Upper lobe of right lung (tissue), 1 donor: ENCODE measurements at regions not wholly inside any gene's neighbourhood (a gene's known extent, or its start where the extent isn't known, plus 50 kb on each side); places are given as distances from the start of the nearest gene placed in this dataset.

ENCODE experiments used
- ATAC-seq: fragments of 200-7000 bp; cut with Tn5 transposase; one replicate; pipeline ENCODE4 v1.9.1; 2020; ENCODE audit warnings: mild to moderate bottlenecking, moderate library complexity
- DNase-seq: peaks from one replicate; pipeline ENCODE4 v3.0.0-alpha.2; 2020
- H3K27ac ChIP-seq: fragments of 200-600 bp; one replicate; pipeline ENCODE4 v1.8.0; 2022
- H3K27me3 ChIP-seq: fragments of 200-600 bp; one replicate; pipeline ENCODE4 v1.8.0; 2022; ENCODE audit warnings: mild to moderate bottlenecking
- H3K36me3 ChIP-seq: fragments of 200-600 bp; one replicate; pipeline ENCODE4 v1.8.0; 2022
- H3K4me1 ChIP-seq: fragments of 200-600 bp; one replicate; pipeline ENCODE4 v1.8.0; 2022
- H3K4me3 ChIP-seq: fragments of 200-600 bp; one replicate; pipeline ENCODE4 v1.8.0; 2022; ENCODE audit warnings: mild to moderate bottlenecking
- H3K9me3 ChIP-seq: fragments of 200-600 bp; one replicate; pipeline ENCODE4 v1.8.0; 2022
- CTCF ChIP-seq: fragments of 200-600 bp; IDR thresholded peaks from one replicate; pipeline ENCODE4 v1.8.0; 2022; ENCODE audit warnings: antibody characterized with exemption
- intact Hi-C: fragments of 100-400 bp; cut with DNase I; formaldehyde crosslinking; loops from one replicate; pipeline ENCODE4 v1.11.0; 2022
- donor health status: DM: no; HTN: yes; CAD: no; lungs with severe emphysema.

- TF ChIP-seq CTCF: no peak
- no peaks in the 10 kb centered on the region for H3K36me3 ChIP-seq
- no peak overlapping the region for H3K27ac ChIP-seq
- H3K4me3 ChIP-seq: no peak overlapping the region
- ATAC-seq (peak; percentile 55), DNase-seq (no peak)
- H3K9me3 ChIP-seq: no peaks in the 10 kb centered on the region
- no peaks in the 10 kb centered on the region for H3K4me1 ChIP-seq
- no peaks in the 10 kb centered on the region for H3K27me3 ChIP-seq
- intact Hi-C loops: no loop called here
These were observed 211.2 kb downstream of the COX18 start for GRCh38 chr4:72858328-72858727.

- TF ChIP-seq CTCF: no peak
- H3K27ac ChIP-seq: no peak overlapping the region
- no peaks in the 10 kb centered on the region for H3K27me3 ChIP-seq
- ATAC-seq: no peak
- no peak for DNase-seq
- H3K4me1 ChIP-seq: no peaks in the 10 kb centered on the region
- no peaks in the 10 kb centered on the region for H3K9me3 ChIP-seq
- H3K4me3 ChIP-seq: no peak overlapping the region
- no peaks in the 10 kb centered on the region for H3K36me3 ChIP-seq
- intact Hi-C loops: no loop called here
These were observed 211.7 kb downstream of the COX18 start for GRCh38 chr4:72857787-72858186.

- DNase-seq (no peak), ATAC-seq (no peak)
- intact Hi-C loops: no loop called here
- no peak for TF ChIP-seq CTCF
- Histone ChIP-seq H3K9me3 (no peaks in the 10 kb centered on the region), H3K4me1 (no peaks in the 10 kb centered on the region), H3K27me3 (no peaks in the 10 kb centered on the region), H3K36me3 (no peaks in the 10 kb centered on the region), H3K27ac (no peak overlapping the region), H3K4me3 (no peak overlapping the region)
These were observed 212.3 kb downstream of the COX18 start for GRCh38 chr4:72857216-72857615.

- Histone ChIP-seq H3K9me3 (no peaks in the 10 kb centered on the region), H3K36me3 (no peaks in the 10 kb centered on the region), H3K4me1 (no peaks in the 10 kb centered on the region), H3K27ac (no peak overlapping the region), H3K27me3 (no peaks in the 10 kb centered on the region), H3K4me3 (no peak overlapping the region)
- DNase-seq (no peak), ATAC-seq (no peak)
- TF ChIP-seq CTCF: no peak
- intact Hi-C loops: no loop called here
These were observed 223.0 kb downstream of the COX18 start for GRCh38 chr4:72846280-72847111.

- Histone ChIP-seq H3K27ac (no peak overlapping the region), H3K9me3 (no peaks in the 10 kb centered on the region), H3K4me1 (no peaks in the 10 kb centered on the region), H3K4me3 (no peak overlapping the region), H3K27me3 (no peaks in the 10 kb centered on the region), H3K36me3 (no peaks in the 10 kb centered on the region)
- TF ChIP-seq CTCF: no peak
- ATAC-seq: no peak
- no peak for DNase-seq
- intact Hi-C loops: no loop called here
These were observed 226.1 kb downstream of the COX18 start for GRCh38 chr4:72843466-72843865.
